Stomach smooth muscle (tissue), 2 donors: ENCODE measurements at regions not wholly inside any gene's neighbourhood (a gene's known extent, or its start where the extent isn't known, plus 50 kb on each side); places are given as distances from the start of the nearest gene placed in this dataset.

Source experiments
- H3K27ac ChIP-seq: one replicate; pipeline ENCODE4 v1.7.0; 2013; ENCODE audit warnings: mild to moderate bottlenecking, low read length, inconsistent platforms
- H3K27me3 ChIP-seq, 2 donors: one replicate each; pipeline ENCODE4 v1.7.0; 2013; ENCODE audit warnings: low read length in 2 of 2; ENCODE audit not compliant: insufficient read depth in 2 of 2, control insufficient read depth in 1 of 2
- H3K36me3 ChIP-seq, 2 donors: one replicate each; pipeline ENCODE4 v1.7.0; 2013; ENCODE audit warnings: low read length in 2 of 2; ENCODE audit not compliant: control insufficient read depth in 2 of 2, insufficient read depth in 2 of 2
- H3K4me1 ChIP-seq: one replicate; pipeline ENCODE4 v1.7.0; 2013; ENCODE audit warnings: low read length; ENCODE audit not compliant: control insufficient read depth, insufficient read depth
- H3K4me3 ChIP-seq, 2 donors: one replicate each; pipeline ENCODE4 v1.7.0; 2013; ENCODE audit warnings: low read length in 2 of 2
- H3K9ac ChIP-seq, 2 donors: one replicate each; pipeline ENCODE4 v1.7.0; 2013; ENCODE audit warnings: low read length in 2 of 2, mild to moderate bottlenecking in 1 of 2
- H3K9me3 ChIP-seq, 2 donors: one replicate each; pipeline ENCODE4 v1.7.0; 2013; ENCODE audit warnings: low read length in 2 of 2; ENCODE audit not compliant: control insufficient read depth in 2 of 2
- donor health status: healthy.
- donor health status: Pancreatic carcinoma.

- H3K27ac ChIP-seq: no peak overlapping the region
- no peaks in the 10 kb centered on the region for H3K36me3 ChIP-seq
- H3K4me1 ChIP-seq: no peaks in the 10 kb centered on the region
- no peaks in the 10 kb centered on the region for H3K9me3 ChIP-seq
- no peak overlapping the region for H3K9ac ChIP-seq
- H3K27me3 ChIP-seq: no peaks in the 10 kb centered on the region
- no peak overlapping the region for H3K4me3 ChIP-seq
Measured at GRCh38 chr6:126738146-126738545, 380.3 kb upstream of the RSPO3 start.

- Histone ChIP-seq H3K9ac (no peak overlapping the region), H3K27ac (no peak overlapping the region), H3K9me3 (no peaks in the 10 kb centered on the region), H3K4me1 (no peaks in the 10 kb centered on the region), H3K4me3 (no peak overlapping the region), H3K36me3 (no peaks in the 10 kb centered on the region), H3K27me3 (no peaks in the 10 kb centered on the region)
Measured at GRCh38 chr6:126738641-126739040, 379.8 kb upstream of the RSPO3 start.

DNA sequence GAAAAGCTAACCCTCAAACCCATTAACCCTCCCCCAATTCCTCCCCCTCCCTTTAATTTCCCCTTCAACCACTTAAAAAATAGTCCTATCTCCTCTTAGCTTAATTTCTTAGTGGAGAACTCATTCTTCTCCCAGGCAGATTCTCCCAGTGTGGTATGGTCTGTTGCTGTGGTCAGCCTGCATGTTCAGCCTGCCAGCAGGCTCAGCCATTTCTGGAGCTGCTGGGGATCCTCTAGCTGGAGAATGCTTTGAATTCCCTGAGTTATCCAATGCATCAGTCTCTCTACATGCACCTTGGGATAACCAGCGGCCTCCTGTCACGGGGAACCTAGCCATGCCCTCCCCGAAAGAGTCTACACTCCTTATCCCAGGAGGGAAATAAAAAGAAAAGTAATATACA lies 375.4 kb upstream of the RSPO3 start:
- Histone ChIP-seq H3K27ac (no peak overlapping the region), H3K9ac (no peak overlapping the region), H3K4me1 (no peaks in the 10 kb centered on the region), H3K36me3 (no peaks in the 10 kb centered on the region), H3K27me3 (no peaks in the 10 kb centered on the region), H3K9me3 (no peaks in the 10 kb centered on the region), H3K4me3 (no peak overlapping the region)

- Histone ChIP-seq H3K4me3 (no peak overlapping the region), H3K27me3 (no peaks in the 10 kb centered on the region), H3K27ac (no peak overlapping the region), H3K9me3 (no peaks in the 10 kb centered on the region), H3K4me1 (no peaks in the 10 kb centered on the region), H3K9ac (no peak overlapping the region), H3K36me3 (no peaks in the 10 kb centered on the region)
Measured at GRCh38 chr6:126747728-126748540, 370.5 kb upstream of the RSPO3 start.

DNA sequence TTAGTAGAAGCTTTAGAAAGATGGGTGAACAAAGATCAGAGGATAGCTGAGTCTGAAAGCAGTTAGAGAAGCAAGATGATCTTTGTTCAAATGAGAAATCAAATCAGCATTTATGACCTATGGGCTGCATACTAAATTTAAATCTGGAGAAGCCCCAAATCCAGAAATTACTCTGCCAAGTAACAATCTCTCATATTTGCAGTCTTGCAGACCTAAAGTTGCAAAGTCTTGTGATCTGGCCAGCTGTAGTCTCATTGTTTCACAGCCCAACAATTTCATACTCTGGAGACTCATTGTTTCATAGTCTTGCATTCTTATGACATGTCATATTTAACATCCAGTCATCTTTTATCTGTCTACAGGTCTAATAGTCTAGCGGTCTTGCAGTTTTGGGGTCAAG lies 364.9 kb upstream of the RSPO3 start:
- no peak overlapping the region for H3K4me3 ChIP-seq
- H3K27ac ChIP-seq: no peak overlapping the region
- no peaks in the 10 kb centered on the region for H3K36me3 ChIP-seq
- no peak overlapping the region for H3K9ac ChIP-seq
- H3K9me3 ChIP-seq: no peaks in the 10 kb centered on the region
- no peaks in the 10 kb centered on the region for H3K27me3 ChIP-seq
- no peaks in the 10 kb centered on the region for H3K4me1 ChIP-seq

DNA sequence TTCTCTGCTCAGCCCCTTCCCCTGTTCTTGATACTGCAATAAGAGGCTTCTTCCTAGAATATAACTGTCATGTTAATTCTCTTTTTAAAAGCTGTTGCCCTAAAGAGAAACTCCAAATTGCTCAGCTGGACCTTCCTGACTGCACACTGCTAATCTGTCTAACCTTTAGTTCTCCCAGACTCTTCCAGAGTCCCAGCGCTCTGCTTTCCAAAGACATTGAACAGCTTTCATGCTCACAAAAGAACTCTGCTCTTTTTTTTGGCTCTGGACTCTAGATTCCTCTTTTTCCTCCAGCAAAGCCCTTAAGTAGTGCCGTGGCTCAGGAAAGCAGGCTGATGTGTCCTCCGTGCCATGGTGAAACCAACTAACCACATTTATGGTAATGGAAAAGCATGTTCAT lies 356.6 kb upstream of the RSPO3 start:
- Histone ChIP-seq H3K36me3 (no peaks in the 10 kb centered on the region), H3K4me1 (peaks cover 5% of the 10 kb centered on the region), H3K9ac (no peak overlapping the region), H3K27me3 (no peaks in the 10 kb centered on the region), H3K9me3 (no peaks in the 10 kb centered on the region), H3K27ac (no peak overlapping the region), H3K4me3 (peak overlapping the region in 1 of 2 donors; percentile 29)

- H3K9ac ChIP-seq: no peak overlapping the region
- H3K27me3 ChIP-seq: no peaks in the 10 kb centered on the region
- no peaks in the 10 kb centered on the region for H3K36me3 ChIP-seq
- no peaks in the 10 kb centered on the region for H3K9me3 ChIP-seq
- no peak overlapping the region for H3K27ac ChIP-seq
- H3K4me1 ChIP-seq: peaks cover 5% of the 10 kb centered on the region
- no peak overlapping the region for H3K4me3 ChIP-seq
Measured at GRCh38 chr6:126764104-126764503, 354.4 kb upstream of the RSPO3 start.

DNA sequence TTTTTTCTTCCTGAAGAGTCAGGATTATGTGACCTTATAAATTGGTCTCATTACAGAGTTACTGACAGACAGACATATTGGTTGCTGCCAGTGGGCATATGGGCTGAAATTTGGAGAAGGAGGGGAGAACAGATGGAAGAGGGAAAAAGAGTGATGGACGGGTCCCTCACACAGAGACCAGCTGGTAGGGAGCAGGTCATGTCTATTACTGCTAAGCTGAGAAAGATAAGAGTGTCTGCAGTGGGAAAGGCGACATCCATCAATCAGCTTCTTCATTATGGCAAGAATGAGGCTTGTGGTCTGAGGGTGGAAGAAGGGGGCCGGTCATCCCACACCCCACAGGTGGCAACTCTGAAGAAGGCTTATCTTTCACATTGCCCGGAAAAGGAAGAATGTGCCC lies 353.8 kb upstream of the RSPO3 start:
- Histone ChIP-seq H3K9me3 (no peaks in the 10 kb centered on the region), H3K27ac (no peak overlapping the region), H3K36me3 (no peaks in the 10 kb centered on the region), H3K9ac (no peak overlapping the region), H3K4me3 (no peak overlapping the region), H3K27me3 (no peaks in the 10 kb centered on the region), H3K4me1 (peaks cover 5% of the 10 kb centered on the region)

DNA sequence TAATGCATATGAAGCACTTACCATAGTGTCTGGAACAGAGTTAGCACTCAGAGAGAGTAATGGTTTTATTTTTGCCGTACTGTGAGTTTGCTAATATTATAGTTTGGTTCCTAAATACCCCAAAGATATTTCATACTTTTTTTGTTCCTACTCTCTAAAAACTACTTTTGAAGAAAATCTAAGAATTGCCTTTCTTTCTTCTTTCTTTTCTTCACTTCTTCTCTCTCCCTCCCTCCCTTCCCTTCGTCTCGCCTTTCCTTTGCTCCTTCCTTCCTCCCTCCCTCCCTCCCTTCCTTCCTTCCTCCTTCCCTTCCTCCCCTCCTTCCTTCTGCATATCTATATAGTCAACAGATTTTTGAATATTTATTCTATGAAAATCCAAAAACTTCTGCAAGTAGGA lies 351.7 kb upstream of the RSPO3 start:
- H3K36me3 ChIP-seq: no peaks in the 10 kb centered on the region
- no peak overlapping the region for H3K27ac ChIP-seq
- H3K27me3 ChIP-seq: no peaks in the 10 kb centered on the region
- H3K4me3 ChIP-seq: no peak overlapping the region
- H3K9ac ChIP-seq: no peak overlapping the region
- H3K4me1 ChIP-seq: peaks cover 5% of the 10 kb centered on the region
- no peaks in the 10 kb centered on the region for H3K9me3 ChIP-seq

DNA sequence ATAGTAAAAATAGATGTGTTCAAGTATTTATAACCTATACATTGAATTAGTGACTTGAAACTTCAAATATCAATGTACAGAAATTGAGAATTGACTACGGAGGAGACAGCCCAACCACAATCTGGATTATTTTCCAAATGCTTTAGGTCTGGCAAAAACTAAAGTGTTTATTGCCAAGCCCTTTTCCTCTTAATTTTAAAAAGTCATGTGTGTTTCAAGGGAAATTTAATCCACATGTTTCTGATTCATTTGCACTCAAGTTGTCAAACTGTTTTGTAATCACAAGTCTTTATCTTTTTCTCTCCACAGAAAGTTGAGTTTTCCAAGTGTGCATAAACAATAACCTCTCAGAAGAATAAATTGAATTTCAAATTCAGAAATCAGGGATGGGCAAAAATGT lies 350.8 kb upstream of the RSPO3 start:
- Histone ChIP-seq H3K9ac (no peak overlapping the region), H3K9me3 (no peaks in the 10 kb centered on the region), H3K4me3 (no peak overlapping the region), H3K27me3 (no peaks in the 10 kb centered on the region), H3K36me3 (no peaks in the 10 kb centered on the region), H3K4me1 (peaks cover 5% of the 10 kb centered on the region), H3K27ac (no peak overlapping the region)

GRCh38 chr6:126770176-126770575 lies 348.3 kb upstream of the RSPO3 start:
- Histone ChIP-seq H3K9me3 (no peaks in the 10 kb centered on the region), H3K27me3 (no peaks in the 10 kb centered on the region)

More at GRCh38 chr6:126770176-126770575, 348.3 kb upstream of the RSPO3 start:
- Histone ChIP-seq H3K9ac (no peak overlapping the region), H3K36me3 (no peaks in the 10 kb centered on the region), H3K4me3 (no peak overlapping the region), H3K27ac (no peak overlapping the region), H3K4me1 (no peaks in the 10 kb centered on the region)
